Activated B cell treated with CpG ODN at 0.5 μM for 24 hours (primary cell): ENCODE measurements at regions not wholly inside any gene's neighbourhood (a gene's known extent, or its start where the extent isn't known, plus 50 kb on each side); places are given as distances from the start of the nearest gene placed in this dataset.
A peak's percentile ranks its signal among the peaks of the same experiment; 100 is the strongest.

Source experiments
- ATAC-seq: fragments of 200-7000 bp; cut with Tn5 transposase; one replicate; pipeline ENCODE4 v1.10.0; 2021; ENCODE audit warnings: low read depth, mild to moderate bottlenecking, moderate library complexity
- CTCF ChIA-PET: fragments of 350-600 bp; sonication (Branson Sonifier 250); formaldehyde crosslinking; loops from one replicate; lab custom pipeline; 2021; ENCODE audit warnings: antibody characterized with exemption; lab: Charles Lee
- POLR2A ChIA-PET: fragments of 350-600 bp; sonication (Branson Sonifier 250); formaldehyde crosslinking; loops from one replicate; lab custom pipeline; 2021; ENCODE audit warnings: antibody characterized with exemption; lab: Charles Lee
- DNase-seq: peaks from one replicate; pipeline ENCODE4 v3.0.0; 2022
- H3K27ac Mint-ChIP-seq: one replicate; pipeline ENCODE4 v1.8.0; 2020; ENCODE audit warnings: mixed read lengths
- H3K27me3 Mint-ChIP-seq: one replicate; pipeline ENCODE4 v1.8.0; 2021; ENCODE audit warnings: mixed read lengths
- H3K36me3 Mint-ChIP-seq: one replicate; pipeline ENCODE4 v1.8.0; 2021; ENCODE audit warnings: low read depth, mixed read lengths
- H3K4me1 Mint-ChIP-seq: one replicate; pipeline ENCODE4 v1.8.0; 2021; ENCODE audit warnings: mixed read lengths
- H3K4me3 Mint-ChIP-seq: one replicate; pipeline ENCODE4 v1.8.0; 2020; ENCODE audit warnings: mild to moderate bottlenecking, mixed read lengths
- H3K9me3 Mint-ChIP-seq: one replicate; pipeline ENCODE4 v1.8.0; 2020; ENCODE audit warnings: mixed read lengths
- CTCF ChIP-seq: fragments of 200-600 bp; IDR thresholded peaks from one replicate; pipeline ENCODE4 v1.8.0; 2022; ENCODE audit warnings: antibody characterized with exemption, mild to moderate bottlenecking
- intact Hi-C: fragments of 100-400 bp; cut with micrococcal nuclease; formaldehyde crosslinking; loops from one replicate; pipeline ENCODE4 v1.15.1; 2024

GRCh38 chr2:104936527-104936926 is 82.6 kb downstream of the POU3F3 start:
- POLR2A ChIA-PET = no interaction called here
- no peaks in the 10 kb centered on the region for H3K36me3 Mint-ChIP-seq
- DNase-seq (no peak), ATAC-seq (no peak)
- no peak overlapping the region for H3K4me3 Mint-ChIP-seq
- H3K4me1 Mint-ChIP-seq = peaks cover 39% of the 10 kb centered on the region
- no peaks in the 10 kb centered on the region for H3K27me3 Mint-ChIP-seq
- CTCF ChIA-PET = interaction anchor here (1.6 kb wide), 1 partner anchor 40 kb away, joined by 4 read pairs; no protein-coding TSS in a partner anchor
- TF ChIP-seq CTCF = no peak
- intact Hi-C loops = no loop called here
- no peaks in the 10 kb centered on the region for H3K9me3 Mint-ChIP-seq
- no peak overlapping the region for H3K27ac Mint-ChIP-seq

- peak; percentile 26 for DNase-seq
- H3K27ac Mint-ChIP-seq = peak overlapping the region; percentile 68
- intact Hi-C loops = loop anchor here (1.0 to 2.0 kb wide), 2 partner anchors 38 to 66 kb away; no protein-coding TSS in a partner anchor
Observed at GRCh38 chr2:104938231-104938941, 84.5 kb downstream of the POU3F3 start.

GRCh38 chr2:104939570-104940217 is 85.8 kb downstream of the POU3F3 start:
- intact Hi-C loops = loop anchor here (2.0 kb wide), 1 partner anchor 67 kb away; no protein-coding TSS in a partner anchor
- no peaks in the 10 kb centered on the region for H3K9me3 Mint-ChIP-seq
- no peak overlapping the region for H3K4me3 Mint-ChIP-seq

More at GRCh38 chr2:104938231-104938941, 84.5 kb downstream of the POU3F3 start:
- Mint-ChIP-seq H3K27me3 (no peaks in the 10 kb centered on the region), H3K36me3 (no peaks in the 10 kb centered on the region), H3K4me1 (peaks cover 35% of the 10 kb centered on the region), H3K4me3 (peak overlapping the region; percentile 72), H3K9me3 (no peaks in the 10 kb centered on the region)
- ATAC-seq = peak; percentile 94
- no peak for TF ChIP-seq CTCF
- POLR2A ChIA-PET = interaction anchor here (0.6 to 1.4 kb wide), 3 partner anchors 38 to 547 kb away, joined by 3 to 10 read pairs (median 3); no protein-coding TSS in a partner anchor
- CTCF ChIA-PET = interaction anchor here (1.2 to 1.5 kb wide), 2 partner anchors 15 to 38 kb away, joined by 3 to 10 read pairs; no protein-coding TSS in a partner anchor

GRCh38 chr2:104944495-104944894 is 90.6 kb downstream of the POU3F3 start:
- H3K4me1 Mint-ChIP-seq = peaks cover 13% of the 10 kb centered on the region
- POLR2A ChIA-PET = no interaction called here
- no peak for ATAC-seq
- CTCF ChIA-PET = interaction anchor here (0.8 to 1.8 kb wide), 3 partner anchors 22 to 1783 kb away, joined by 3 to 7 read pairs (median 3); no protein-coding TSS in a partner anchor
- peaks cover 6% of the 10 kb centered on the region for H3K27me3 Mint-ChIP-seq
- no peak overlapping the region for H3K27ac Mint-ChIP-seq
- H3K9me3 Mint-ChIP-seq = no peaks in the 10 kb centered on the region
- intact Hi-C loops = no loop called here
- no peak for DNase-seq
- no peak overlapping the region for H3K4me3 Mint-ChIP-seq
- TF ChIP-seq CTCF = no peak
- no peaks in the 10 kb centered on the region for H3K36me3 Mint-ChIP-seq

More at GRCh38 chr2:104939570-104940217, 85.8 kb downstream of the POU3F3 start:
- CTCF ChIA-PET = no interaction called here
- no peaks in the 10 kb centered on the region for H3K36me3 Mint-ChIP-seq
- POLR2A ChIA-PET = no interaction called here
- H3K4me1 Mint-ChIP-seq = peaks cover 35% of the 10 kb centered on the region
- no peak for DNase-seq
- no peak for TF ChIP-seq CTCF
- no peak for ATAC-seq
- peak overlapping the region; percentile 2 for H3K27ac Mint-ChIP-seq
- no peaks in the 10 kb centered on the region for H3K27me3 Mint-ChIP-seq

- H3K36me3 Mint-ChIP-seq = no peaks in the 10 kb centered on the region
- H3K9me3 Mint-ChIP-seq = no peaks in the 10 kb centered on the region
- ChIA-PET CTCF (interaction anchor here (1.1 to 1.8 kb wide), 2 partner anchors 22 to 1784 kb away, joined by 3 to 7 read pairs; no protein-coding TSS in a partner anchor), POLR2A (no interaction called here)
- ATAC-seq (no peak), DNase-seq (no peak)
- H3K4me1 Mint-ChIP-seq = peaks cover 7% of the 10 kb centered on the region
- no peak overlapping the region for H3K27ac Mint-ChIP-seq
- H3K4me3 Mint-ChIP-seq = no peak overlapping the region
- TF ChIP-seq CTCF = no peak
- H3K27me3 Mint-ChIP-seq = peaks cover 10% of the 10 kb centered on the region
- intact Hi-C loops = no loop called here
Observed at GRCh38 chr2:104945121-104945520, 91.2 kb downstream of the POU3F3 start.
